ENCODE measurements at regions not wholly inside any gene's neighbourhood (a gene's known extent, or its start where the extent isn't known, plus 50 kb on each side); places are given as distances from the start of the nearest gene placed in this dataset.
A peak's percentile ranks its signal among the peaks of the same experiment; 100 is the strongest.
"Not testable (repeated sequence)": the region's sequence is repeated elsewhere in the genome, so short reads cannot be mapped to it uniquely, and the experiment has no call there.

GRCh38 chr6:27746860-27747259 is 165.3 kb downstream of the OR2B2 start:
- H3K9me2 ChIP-seq (ENCODE audit: insufficient read depth); H3K4me3 ChIP-seq; DNase-seq (ENCODE audit: low spot score); H3K4me3 Mint-ChIP-seq; H2AFZ ChIP-seq; H3K4me2 ChIP-seq; H3K4me1 ChIP-seq (ENCODE audit: insufficient read depth); H3K4me1 Mint-ChIP-seq; H3K27ac ChIP-seq (ENCODE audit: low read depth); H3K27ac Mint-ChIP-seq; H3K9me3 Mint-ChIP-seq; H3K79me2 ChIP-seq (replicated peaks; ENCODE audit: insufficient read depth); H3F3A ChIP-seq (replicated peaks; ENCODE audit: low read depth); ATAC-seq; H3K36me3 ChIP-seq (ENCODE audit: insufficient read depth); H3K36me3 Mint-ChIP-seq (ENCODE audit: low read depth): not testable (repeated sequence)
- H4K20me1 ChIP-seq (replicated peaks; ENCODE audit: insufficient read depth), result peaks cover 26% of the 10 kb centered on the region; the same call in 1 of the 2 replicates
- H3K27me3 Mint-ChIP-seq (ENCODE audit: insufficient read depth, low read depth, poor library complexity), result peaks cover 56% of the 10 kb centered on the region
- H3K27me3 ChIP-seq (ENCODE audit: insufficient read depth), result peaks cover 80% of the 10 kb centered on the region

GRCh38 chr6:27743787-27744186 is 168.4 kb downstream of the OR2B2 start:
- Histone ChIP-seq H3F3A (replicated peaks; ENCODE audit: low read depth) (0 out of 2 replicates have a peak, but pooled peaks cover 9% of the 10 kb centered on the region), H3K4me2 (no peak overlapping the region), H3K27me3 (ENCODE audit: insufficient read depth) (peaks cover 87% of the 10 kb centered on the region), H3K4me3 (no peak overlapping the region), H3K4me1 (ENCODE audit: insufficient read depth) (no peaks in the 10 kb centered on the region), H3K79me2 (replicated peaks; ENCODE audit: insufficient read depth) (no peaks in the 10 kb centered on the region), H4K20me1 (replicated peaks; ENCODE audit: insufficient read depth) (peaks cover 17% of the 10 kb centered on the region; the same call in 1 of the 2 replicates), H2AFZ (no peak overlapping the region), H3K27ac (ENCODE audit: low read depth) (no peak overlapping the region), H3K36me3 (ENCODE audit: insufficient read depth) (no peaks in the 10 kb centered on the region), H3K9me2 (ENCODE audit: insufficient read depth) (no peaks in the 10 kb centered on the region)
- peak; percentile 97 for ATAC-seq
- H3K27ac Mint-ChIP-seq, result no peak overlapping the region
- peaks cover 54% of the 10 kb centered on the region for H3K27me3 Mint-ChIP-seq (ENCODE audit: insufficient read depth, low read depth, poor library complexity)
- peak; percentile 74 for DNase-seq (ENCODE audit: low spot score)
- no peaks in the 10 kb centered on the region for H3K36me3 Mint-ChIP-seq (ENCODE audit: low read depth)
- no peaks in the 10 kb centered on the region for H3K4me1 Mint-ChIP-seq
- no peaks in the 10 kb centered on the region for H3K9me3 Mint-ChIP-seq
- peak overlapping the region; percentile 35; the same call in 2 of the 3 replicates for H3K4me3 Mint-ChIP-seq
- TF ChIP-seq REST (IDR thresholded peaks at IDR 0.05; ENCODE audit: unreplicated experiment) (no peak), ZNF114 (CRISPR knock-in tag; IDR thresholded peaks at IDR 0.05) (no peak), ZNF331 (CRISPR knock-in tag; IDR thresholded peaks at IDR 0.05; ENCODE audit: low read depth) (no peak), POLR2AphosphoS5 (IDR thresholded peaks at IDR 0.05; ENCODE audit: low read depth) (peak; percentile 65)

- H3K4me3 ChIP-seq, result no peak overlapping the region
- DNase-seq (ENCODE audit: low spot score) (no peak), ATAC-seq (no peak)
- H3K4me2 ChIP-seq, result no peak overlapping the region
- no peak overlapping the region for H3K27ac ChIP-seq (ENCODE audit: low read depth)
- H3K79me2 ChIP-seq (replicated peaks; ENCODE audit: insufficient read depth), result no peaks in the 10 kb centered on the region
- no peaks in the 10 kb centered on the region for H3K4me1 ChIP-seq (ENCODE audit: insufficient read depth)
- no peaks in the 10 kb centered on the region for H3K36me3 Mint-ChIP-seq (ENCODE audit: low read depth)
- no peak overlapping the region for H3K27ac Mint-ChIP-seq
- no peak overlapping the region for H2AFZ ChIP-seq
- H3K27me3 ChIP-seq (ENCODE audit: insufficient read depth), result peaks cover 80% of the 10 kb centered on the region
- no peak overlapping the region; the same call in 2 of the 3 replicates for H3K4me3 Mint-ChIP-seq
- H3K4me1 Mint-ChIP-seq, result no peaks in the 10 kb centered on the region
- H4K20me1 ChIP-seq (replicated peaks; ENCODE audit: insufficient read depth), result peaks cover 17% of the 10 kb centered on the region; the same call in 1 of the 2 replicates
- no peaks in the 10 kb centered on the region for H3K9me3 Mint-ChIP-seq
- H3F3A ChIP-seq (replicated peaks; ENCODE audit: low read depth), result 0 out of 2 replicates have a peak, but pooled peaks cover 9% of the 10 kb centered on the region
- no peaks in the 10 kb centered on the region for H3K36me3 ChIP-seq (ENCODE audit: insufficient read depth)
- peaks cover 52% of the 10 kb centered on the region for H3K27me3 Mint-ChIP-seq (ENCODE audit: insufficient read depth, low read depth, poor library complexity)
- no peaks in the 10 kb centered on the region for H3K9me2 ChIP-seq (ENCODE audit: insufficient read depth)
- TF ChIP-seq EZH2phosphoT487 (IDR thresholded peaks at IDR 0.05; ENCODE audit: unreplicated experiment) (no peak), CREB1 (CRISPR knock-in tag; IDR thresholded peaks at IDR 0.05; ENCODE audit: low read depth) (no peak), POLR2AphosphoS5 (IDR thresholded peaks at IDR 0.05; ENCODE audit: low read depth) (no peak), REST (IDR thresholded peaks at IDR 0.05; ENCODE audit: unreplicated experiment) (no peak), CTCF (conservative IDR thresholded peaks at IDR 0.05; ENCODE audit: low read depth in 2 of 2) (no peak), NANOG (IDR thresholded peaks at IDR 0.05; ENCODE audit: borderline replicate concordance) (no peak), ZNF114 (CRISPR knock-in tag; IDR thresholded peaks at IDR 0.05) (no peak), STAT1 (IDR thresholded peaks at IDR 0.05; ENCODE audit: unreplicated experiment) (no peak)
These were observed 169.2 kb downstream of the OR2B2 start for GRCh38 chr6:27742833-27743573.
